HG03139 (cell line): ENCODE measurements at regions not wholly inside any gene's neighbourhood (a gene's known extent, or its start where the extent isn't known, plus 50 kb on each side); places are given as distances from the start of the nearest gene placed in this dataset.
"Not testable (repeated sequence)": the region's sequence is repeated elsewhere in the genome, so short reads cannot be mapped to it uniquely, and the experiment has no call there.

Experiments
- ATAC-seq: cut with Tn5 transposase; IDR thresholded peaks from one replicate; pipeline ENCODE4 v1.9.1; 2021; ENCODE audit not compliant: unreplicated experiment

- ATAC-seq = no peak
These were observed 148.6 kb downstream of the RBMX2 start for GRCh38 chrX:130550351-130550750.

- ATAC-seq = peak; percentile 65
These were observed 150.8 kb downstream of the RBMX2 start for GRCh38 chrX:130552444-130553073.

GRCh38 chrX:130555341-130555740 is 153.6 kb downstream of the RBMX2 start:
- ATAC-seq = no peak

GRCh38 chrX:130555757-130556156 is 154.0 kb downstream of the RBMX2 start:
- no peak for ATAC-seq

GRCh38 chrX:130556951-130557350 is 155.2 kb downstream of the RBMX2 start:
- no peak for ATAC-seq

GRCh38 chrX:130560544-130560943 is 158.8 kb downstream of the RBMX2 start:
- ATAC-seq = no peak

- no peak for ATAC-seq
These were observed 160.1 kb downstream of the RBMX2 start for GRCh38 chrX:130561930-130562329.

- ATAC-seq = peak; percentile 96
These were observed 161.7 kb downstream of the RBMX2 start for GRCh38 chrX:130563476-130563875.

GRCh38 chrX:130566028-130566683 is 164.4 kb downstream of the RBMX2 start:
- no peak for ATAC-seq

GRCh38 chrX:130573030-130573429 is 171.2 kb downstream of the RBMX2 start:
- ATAC-seq = not testable (repeated sequence)
